OCI-M1 (cell line): ENCODE measurements at regions not wholly inside any gene's neighbourhood (a gene's known extent, or its start where the extent isn't known, plus 50 kb on each side); places are given as distances from the start of the nearest gene placed in this dataset.
A peak's percentile ranks its signal among the peaks of the same experiment; 100 is the strongest.
"Not testable (repeated sequence)": the region's sequence is repeated elsewhere in the genome, so short reads cannot be mapped to it uniquely, and the experiment has no call there.

Experiments used
- DNase-seq: peaks from one replicate; lab custom pipeline; 2025; lab: John Stamatoyannopoulos, UW

- not testable (repeated sequence) for DNase-seq
Measured at GRCh38 chr9:22508354-22508753, 61.7 kb downstream of the DMRTA1 start.

- no peak for DNase-seq
Measured at GRCh38 chr9:22508790-22509189, 62.2 kb downstream of the DMRTA1 start.

GRCh38 chr9:22512495-22512894, 65.9 kb downstream of the DMRTA1 start:
- peak; percentile 35 for DNase-seq

GRCh38 chr9:22514871-22515270, 68.2 kb downstream of the DMRTA1 start:
- DNase-seq = no peak

GRCh38 chr9:22522206-22522740, 75.6 kb downstream of the DMRTA1 start:
- no peak for DNase-seq

GRCh38 chr9:22528485-22528884, 81.9 kb downstream of the DMRTA1 start:
- DNase-seq = peak; percentile 59

GRCh38 chr9:22529426-22530199, 83.0 kb downstream of the DMRTA1 start:
- DNase-seq = no peak

- no peak for DNase-seq
Measured at GRCh38 chr9:22535780-22536179, 89.2 kb downstream of the DMRTA1 start.

- DNase-seq = no peak
Measured at GRCh38 chr9:22537721-22538120, 91.1 kb downstream of the DMRTA1 start.

GRCh38 chr9:22548625-22549024, 102.0 kb downstream of the DMRTA1 start:
- DNase-seq = peak; percentile 2

- DNase-seq = no peak
Measured at GRCh38 chr9:22574740-22575139, 128.1 kb downstream of the DMRTA1 start.

- DNase-seq = no peak
Measured at GRCh38 chr9:22580788-22581187, 134.2 kb downstream of the DMRTA1 start.

- DNase-seq = no peak
Measured at GRCh38 chr9:22582221-22582620, 135.6 kb downstream of the DMRTA1 start.

GRCh38 chr9:22588918-22589317, 142.3 kb downstream of the DMRTA1 start:
- DNase-seq = no peak

GRCh38 chr9:22590336-22591033, 143.9 kb downstream of the DMRTA1 start:
- DNase-seq = no peak

GRCh38 chr9:22595805-22596204, 149.2 kb downstream of the DMRTA1 start:
- no peak for DNase-seq

- no peak for DNase-seq
Measured at GRCh38 chr9:22617156-22617555, 170.5 kb downstream of the DMRTA1 start.

- no peak for DNase-seq
Measured at GRCh38 chr9:22622815-22623214, 176.2 kb downstream of the DMRTA1 start.

- DNase-seq = no peak
Measured at GRCh38 chr9:22623236-22623635, 176.6 kb downstream of the DMRTA1 start.

GRCh38 chr9:22625540-22625939, 178.9 kb downstream of the DMRTA1 start:
- DNase-seq = no peak

- no peak for DNase-seq
Measured at GRCh38 chr9:22643541-22643940, 196.9 kb downstream of the DMRTA1 start.

- peak; percentile 5 for DNase-seq
Measured at GRCh38 chr9:22645893-22646292, 199.3 kb downstream of the DMRTA1 start.

GRCh38 chr9:22649384-22649783, 202.8 kb downstream of the DMRTA1 start:
- DNase-seq = no peak
